GM20431 (cell line): ENCODE measurements at regions not wholly inside any gene's neighbourhood (a gene's known extent, or its start where the extent isn't known, plus 50 kb on each side); places are given as distances from the start of the nearest gene placed in this dataset.
"Not testable (repeated sequence)": the region's sequence is repeated elsewhere in the genome, so short reads cannot be mapped to it uniquely, and the experiment has no call there.

ENCODE experiments used
- in situ Hi-C: fragments of 300-500 bp; cut with MseI, MboI; formaldehyde crosslinking; loops from one replicate; pipeline ENCODE4 v1.15.0; 2020; ENCODE audit warnings: low sequenced_read_pairs; ENCODE audit not compliant: unreplicated experiment

GRCh38 chr5:119299242-119299614 is 56.6 kb upstream of the TNFAIP8 start:
- in situ Hi-C loops: not testable (repeated sequence)

GRCh38 chr5:119299615-119300310 is 56.1 kb upstream of the TNFAIP8 start:
- in situ Hi-C loops: loop anchor here (25.0 kb wide), 1 partner anchor 113 kb away; no protein-coding TSS in a partner anchor

GRCh38 chr5:119300311-119300670 is 55.5 kb upstream of the TNFAIP8 start:
- in situ Hi-C loops: loop anchor here (25.0 kb wide), 1 partner anchor 112 kb away; no protein-coding TSS in a partner anchor

GRCh38 chr5:119301210-119301609 is 54.6 kb upstream of the TNFAIP8 start:
- in situ Hi-C loops: loop anchor here (25.0 kb wide), 1 partner anchor 111 kb away; no protein-coding TSS in a partner anchor

GRCh38 chr5:119301906-119302305 is 53.9 kb upstream of the TNFAIP8 start:
- in situ Hi-C loops: loop anchor here (25.0 kb wide), 1 partner anchor 110 kb away; no protein-coding TSS in a partner anchor

- in situ Hi-C loops: loop anchor here (25.0 kb wide), 1 partner anchor 110 kb away; no protein-coding TSS in a partner anchor
These were observed 53.4 kb upstream of the TNFAIP8 start for GRCh38 chr5:119302449-119302848.

- in situ Hi-C loops: loop anchor here (25.0 kb wide), 1 partner anchor 109 kb away; no protein-coding TSS in a partner anchor
These were observed 52.6 kb upstream of the TNFAIP8 start for GRCh38 chr5:119302916-119303897.

GRCh38 chr5:119304439-119305211 is 51.2 kb upstream of the TNFAIP8 start:
- in situ Hi-C loops: loop anchor here (25.0 kb wide), 1 partner anchor 108 kb away; no protein-coding TSS in a partner anchor
